Duodenal mucosa (tissue), 2 donors: ENCODE measurements at regions not wholly inside any gene's neighbourhood (a gene's known extent, or its start where the extent isn't known, plus 50 kb on each side); places are given as distances from the start of the nearest gene placed in this dataset.

Experiments used
- H3K27ac ChIP-seq: one replicate; pipeline ENCODE4 v1.7.0; 2013; ENCODE audit warnings: low read depth, low read length
- H3K27me3 ChIP-seq, 2 donors: one replicate each; pipeline ENCODE4 v1.7.0; 2013; ENCODE audit warnings: low read length in 2 of 2, control low read depth in 1 of 2; ENCODE audit not compliant: insufficient read depth in 2 of 2, control insufficient read depth in 1 of 2
- H3K36me3 ChIP-seq, 2 donors: one replicate each; pipeline ENCODE4 v1.7.0; 2013; ENCODE audit warnings: low read length in 2 of 2, control low read depth in 1 of 2; ENCODE audit not compliant: insufficient read depth in 2 of 2, control insufficient read depth in 1 of 2
- H3K4me1 ChIP-seq, 2 donors: one replicate each; pipeline ENCODE4 v1.7.0; 2013; ENCODE audit warnings: low read length in 2 of 2, control low read depth in 1 of 2; ENCODE audit not compliant: insufficient read depth in 2 of 2, control insufficient read depth in 1 of 2
- H3K4me3 ChIP-seq, 2 donors: one replicate each; pipeline ENCODE4 v1.7.0; 2013; ENCODE audit warnings: low read length in 2 of 2, low read depth in 1 of 2
- H3K9ac ChIP-seq, 2 donors: one replicate each; pipeline ENCODE4 v1.7.0; 2013; ENCODE audit warnings: low read length in 2 of 2, low read depth in 1 of 2
- H3K9me3 ChIP-seq, 2 donors: one replicate each; pipeline ENCODE4 v1.7.0; 2013; ENCODE audit warnings: low read length in 2 of 2, control low read depth in 1 of 2; ENCODE audit not compliant: control insufficient read depth in 1 of 2

GRCh38 chr13:44116562-44117332 is 237.0 kb downstream of the LACC1 start:
- H3K4me3 ChIP-seq = no peak overlapping the region
- no peaks in the 10 kb centered on the region for H3K36me3 ChIP-seq
- peak overlapping the region in 1 of 2 donors; percentile 4 for H3K9ac ChIP-seq
- H3K4me1 ChIP-seq = peaks cover 5 to 21% of the 10 kb centered on the region in 2 donors
- no peaks in the 10 kb centered on the region for H3K9me3 ChIP-seq
- H3K27ac ChIP-seq = no peak overlapping the region
- no peaks in the 10 kb centered on the region for H3K27me3 ChIP-seq

GRCh38 chr13:44117351-44117750 is 237.6 kb downstream of the LACC1 start:
- peak overlapping the region; percentile 22 for H3K27ac ChIP-seq
- no peak overlapping the region for H3K4me3 ChIP-seq
- H3K9me3 ChIP-seq = no peaks in the 10 kb centered on the region
- peak overlapping the region in 1 of 2 donors; percentile 4 for H3K9ac ChIP-seq
- H3K4me1 ChIP-seq = peaks cover 5 to 18% of the 10 kb centered on the region in 2 donors
- no peaks in the 10 kb centered on the region for H3K27me3 ChIP-seq
- no peaks in the 10 kb centered on the region for H3K36me3 ChIP-seq

- no peak overlapping the region for H3K9ac ChIP-seq
- no peaks in the 10 kb centered on the region for H3K36me3 ChIP-seq
- H3K4me3 ChIP-seq = no peak overlapping the region
- no peaks in the 10 kb centered on the region for H3K27me3 ChIP-seq
- peaks cover 5 to 18% of the 10 kb centered on the region in 2 donors for H3K4me1 ChIP-seq
- peak overlapping the region; percentile 22 for H3K27ac ChIP-seq
- H3K9me3 ChIP-seq = no peaks in the 10 kb centered on the region
Measured at GRCh38 chr13:44117816-44118215, 238.1 kb downstream of the LACC1 start.

GRCh38 chr13:44118881-44119280 is 239.2 kb downstream of the LACC1 start:
- Histone ChIP-seq H3K27ac (no peak overlapping the region), H3K9ac (no peak overlapping the region), H3K36me3 (no peaks in the 10 kb centered on the region), H3K4me1 (peaks cover 5 to 18% of the 10 kb centered on the region in 2 donors), H3K4me3 (no peak overlapping the region), H3K27me3 (no peaks in the 10 kb centered on the region), H3K9me3 (peaks cover 0 to 6% of the 10 kb centered on the region in 2 donors)

- H3K4me3 ChIP-seq = no peak overlapping the region
- H3K36me3 ChIP-seq = no peaks in the 10 kb centered on the region
- H3K4me1 ChIP-seq = peaks cover 5 to 18% of the 10 kb centered on the region in 2 donors
Measured at GRCh38 chr13:44120043-44120442, 240.3 kb downstream of the LACC1 start.

GRCh38 chr13:44120849-44121755 is 241.4 kb downstream of the LACC1 start:
- Histone ChIP-seq H3K9ac (no peak overlapping the region), H3K9me3 (peaks cover 0 to 6% of the 10 kb centered on the region in 2 donors), H3K27me3 (no peaks in the 10 kb centered on the region), H3K36me3 (no peaks in the 10 kb centered on the region), H3K27ac (no peak overlapping the region), H3K4me1 (peaks cover 5 to 18% of the 10 kb centered on the region in 2 donors), H3K4me3 (no peak overlapping the region)

More at GRCh38 chr13:44120043-44120442, 240.3 kb downstream of the LACC1 start:
- no peak overlapping the region for H3K27ac ChIP-seq
- H3K9ac ChIP-seq = no peak overlapping the region
- no peaks in the 10 kb centered on the region for H3K27me3 ChIP-seq
- H3K9me3 ChIP-seq = peaks cover 0 to 6% of the 10 kb centered on the region in 2 donors

GRCh38 chr13:44124352-44124751 is 244.6 kb downstream of the LACC1 start:
- Histone ChIP-seq H3K36me3 (no peaks in the 10 kb centered on the region), H3K9ac (no peak overlapping the region), H3K9me3 (peaks cover 0 to 6% of the 10 kb centered on the region in 2 donors), H3K4me1 (no peaks in the 10 kb centered on the region), H3K27me3 (no peaks in the 10 kb centered on the region), H3K4me3 (no peak overlapping the region), H3K27ac (no peak overlapping the region)

- H3K9ac ChIP-seq = no peak overlapping the region
- no peak overlapping the region for H3K27ac ChIP-seq
- H3K4me3 ChIP-seq = no peak overlapping the region
- H3K9me3 ChIP-seq = peaks cover 0 to 6% of the 10 kb centered on the region in 2 donors
- no peaks in the 10 kb centered on the region for H3K27me3 ChIP-seq
- H3K36me3 ChIP-seq = no peaks in the 10 kb centered on the region
- no peaks in the 10 kb centered on the region for H3K4me1 ChIP-seq
Measured at GRCh38 chr13:44125943-44126469, 246.3 kb downstream of the LACC1 start.

GRCh38 chr13:44128552-44129001 is 245.0 kb upstream of the SERP2 start:
- Histone ChIP-seq H3K4me3 (no peak overlapping the region), H3K4me1 (peaks cover 4 to 9% of the 10 kb centered on the region in 2 donors), H3K9me3 (peaks cover 0 to 1% of the 10 kb centered on the region in 2 donors)

GRCh38 chr13:44129418-44129817 is 244.2 kb upstream of the SERP2 start:
- H3K4me1 ChIP-seq = peaks cover 4 to 9% of the 10 kb centered on the region in 2 donors
- no peaks in the 10 kb centered on the region for H3K36me3 ChIP-seq
- H3K27ac ChIP-seq = no peak overlapping the region
- no peaks in the 10 kb centered on the region for H3K9me3 ChIP-seq
- H3K27me3 ChIP-seq = no peaks in the 10 kb centered on the region
- H3K4me3 ChIP-seq = no peak overlapping the region
- no peak overlapping the region for H3K9ac ChIP-seq

More at GRCh38 chr13:44128552-44129001, 245.0 kb upstream of the SERP2 start:
- H3K27ac ChIP-seq = no peak overlapping the region
- no peaks in the 10 kb centered on the region for H3K27me3 ChIP-seq
- no peak overlapping the region for H3K9ac ChIP-seq
- H3K36me3 ChIP-seq = no peaks in the 10 kb centered on the region
